Lower lobe of right lung (tissue), 2 donors: ENCODE measurements at regions not wholly inside any gene's neighbourhood (a gene's known extent, or its start where the extent isn't known, plus 50 kb on each side); places are given as distances from the start of the nearest gene placed in this dataset.
"Not testable (repeated sequence)": the region's sequence is repeated elsewhere in the genome, so short reads cannot be mapped to it uniquely, and the experiment has no call there.

Experiments used
- ATAC-seq, 2 donors: fragments of 200-7000 bp; cut with Tn5 transposase; one replicate each; pipeline ENCODE4 v1.9.1; 2020 to 2022; ENCODE audit warnings: mild to moderate bottlenecking in 2 of 2, moderate library complexity in 2 of 2
- DNase-seq: peaks from one replicate; pipeline ENCODE4 v3.0.0-alpha.2; 2020
- H3K27ac ChIP-seq: fragments of 200-600 bp; one replicate; pipeline ENCODE4 v1.8.0; 2022
- H3K27me3 ChIP-seq: fragments of 200-600 bp; one replicate; pipeline ENCODE4 v1.8.0; 2022; ENCODE audit warnings: low read depth
- H3K36me3 ChIP-seq: fragments of 200-600 bp; one replicate; pipeline ENCODE4 v1.8.0; 2022; ENCODE audit warnings: mild to moderate bottlenecking
- H3K4me1 ChIP-seq: fragments of 200-600 bp; one replicate; pipeline ENCODE4 v1.8.0; 2022
- H3K4me3 ChIP-seq: fragments of 200-600 bp; one replicate; pipeline ENCODE4 v1.8.0; 2022; ENCODE audit warnings: mild to moderate bottlenecking
- H3K9me3 ChIP-seq: fragments of 200-600 bp; one replicate; pipeline ENCODE4 v1.8.0; 2022
- CTCF ChIP-seq: fragments of 200-600 bp; IDR thresholded peaks from one replicate; pipeline ENCODE4 v1.8.0; 2022; ENCODE audit warnings: antibody characterized with exemption, mild to moderate bottlenecking
- intact Hi-C: fragments of 100-400 bp; cut with DNase I; formaldehyde crosslinking; loops from one replicate; pipeline ENCODE4 v1.11.0; 2022
- donor health status: DM: no; HTN: yes; CAD: no; lungs with severe emphysema.

GRCh38 chr5:17964067-17964466 is 329.8 kb downstream of the TAF11L14 start:
- TF ChIP-seq CTCF, result no peak
- no peaks in the 10 kb centered on the region for H3K9me3 ChIP-seq
- intact Hi-C loops, result no loop called here

GRCh38 chr5:17966640-17967402 is 332.6 kb downstream of the TAF11L14 start:
- ATAC-seq, result peak in 1 of 2 donors; percentile 37

More at GRCh38 chr5:17964067-17964466, 329.8 kb downstream of the TAF11L14 start:
- H3K36me3 ChIP-seq, result no peaks in the 10 kb centered on the region
- H3K4me3 ChIP-seq, result no peak overlapping the region
- H3K27me3 ChIP-seq, result no peaks in the 10 kb centered on the region
- no peaks in the 10 kb centered on the region for H3K4me1 ChIP-seq
- ATAC-seq, result no peak
- H3K27ac ChIP-seq, result no peak overlapping the region
- DNase-seq, result no peak

GRCh38 chr5:17976404-17976803 is 342.1 kb downstream of the TAF11L14 start:
- Histone ChIP-seq H3K27ac (no peak overlapping the region), H3K4me1 (no peaks in the 10 kb centered on the region), H3K4me3 (no peak overlapping the region), H3K9me3 (no peaks in the 10 kb centered on the region), H3K27me3 (no peaks in the 10 kb centered on the region), H3K36me3 (no peaks in the 10 kb centered on the region)
- intact Hi-C loops, result no loop called here
- TF ChIP-seq CTCF, result no peak
- DNase-seq, result no peak
- ATAC-seq, result no peak

More at GRCh38 chr5:17966640-17967402, 332.6 kb downstream of the TAF11L14 start:
- intact Hi-C loops, result no loop called here
- DNase-seq, result no peak
- no peaks in the 10 kb centered on the region for H3K36me3 ChIP-seq
- H3K27me3 ChIP-seq, result no peaks in the 10 kb centered on the region
- H3K9me3 ChIP-seq, result no peaks in the 10 kb centered on the region
- no peak overlapping the region for H3K27ac ChIP-seq
- no peaks in the 10 kb centered on the region for H3K4me1 ChIP-seq
- no peak overlapping the region for H3K4me3 ChIP-seq
- no peak for TF ChIP-seq CTCF

GRCh38 chr5:17978954-17979353 is 344.7 kb downstream of the TAF11L14 start:
- Histone ChIP-seq H3K4me1 (no peaks in the 10 kb centered on the region), H3K27me3 (no peaks in the 10 kb centered on the region), H3K9me3 (no peaks in the 10 kb centered on the region), H3K4me3 (no peak overlapping the region), H3K27ac (no peak overlapping the region), H3K36me3 (no peaks in the 10 kb centered on the region)
- no peak for TF ChIP-seq CTCF
- DNase-seq (no peak), ATAC-seq (no peak)
- intact Hi-C loops, result no loop called here

GRCh38 chr5:17982626-17983025 is 348.4 kb downstream of the TAF11L14 start:
- DNase-seq, ATAC-seq, H3K27ac ChIP-seq, H3K4me3 ChIP-seq, intact Hi-C loops, H3K9me3 ChIP-seq, H3K27me3 ChIP-seq, H3K4me1 ChIP-seq, H3K36me3 ChIP-seq: not testable (repeated sequence)

GRCh38 chr5:17989036-17989435 is 354.8 kb downstream of the TAF11L14 start:
- no peak for TF ChIP-seq CTCF
- Histone ChIP-seq H3K9me3 (no peaks in the 10 kb centered on the region), H3K27me3 (no peaks in the 10 kb centered on the region), H3K27ac (no peak overlapping the region), H3K36me3 (no peaks in the 10 kb centered on the region), H3K4me3 (no peak overlapping the region), H3K4me1 (no peaks in the 10 kb centered on the region)
- DNase-seq (no peak), ATAC-seq (no peak)
- intact Hi-C loops, result no loop called here
